Calu3 (cell line): ENCODE measurements at regions not wholly inside any gene's neighbourhood (a gene's known extent, or its start where the extent isn't known, plus 50 kb on each side); places are given as distances from the start of the nearest gene placed in this dataset.

Experiments used
- BruUV-seq: library from RNA; stranded (reverse); fragments of 400-500 nt; replicated peaks from 2 replicates; lab custom pipeline; 2021; lab: Mats Ljungman, UMichigan
- CTCF ChIA-PET: fragments of 300-600 bp; sonication (Branson Sonifier 250); formaldehyde crosslinking; loops from one replicate; lab custom pipeline; 2022; ENCODE audit warnings: antibody characterized with exemption; lab: Charles Lee
- DNase-seq: peaks from one replicate; pipeline ENCODE4 v3.0.0; 2022
- H3K27ac Mint-ChIP-seq: one replicate; pipeline ENCODE4 v1.8.0; 2022; ENCODE audit warnings: mixed read lengths; ENCODE audit not compliant: unreplicated experiment
- H3K27me3 Mint-ChIP-seq: one replicate; pipeline ENCODE4 v1.8.0; 2022; ENCODE audit warnings: mixed read lengths; ENCODE audit not compliant: unreplicated experiment
- H3K36me3 Mint-ChIP-seq: one replicate; pipeline ENCODE4 v1.8.0; 2022; ENCODE audit warnings: mild to moderate bottlenecking, moderate library complexity, mixed read lengths; ENCODE audit not compliant: insufficient read depth, unreplicated experiment
- H3K4me1 Mint-ChIP-seq: one replicate; pipeline ENCODE4 v1.8.0; 2022; ENCODE audit warnings: mild to moderate bottlenecking, low read depth, mixed read lengths; ENCODE audit not compliant: unreplicated experiment
- H3K4me3 Mint-ChIP-seq: one replicate; pipeline ENCODE4 v1.8.0; 2022; ENCODE audit warnings: mild to moderate bottlenecking, low read depth, moderate library complexity, mixed read lengths; ENCODE audit not compliant: unreplicated experiment
- H3K9me3 Mint-ChIP-seq: one replicate; pipeline ENCODE4 v1.8.0; 2022; ENCODE audit warnings: low read depth, mixed read lengths; ENCODE audit not compliant: unreplicated experiment
- intact Hi-C: fragments of 100-400 bp; cut with micrococcal nuclease; formaldehyde crosslinking; loops from one replicate; pipeline ENCODE4 v1.10.0; 2022; ENCODE audit not compliant: unreplicated experiment
- TF ChIP-seq, protein P1 (sequence below): fragments of 200-600 bp; IDR thresholded peaks from one replicate; pipeline ENCODE4 v1.8.0; 2022; ENCODE audit warnings: antibody characterized with exemption; ENCODE audit not compliant: unreplicated experiment

DNA sequence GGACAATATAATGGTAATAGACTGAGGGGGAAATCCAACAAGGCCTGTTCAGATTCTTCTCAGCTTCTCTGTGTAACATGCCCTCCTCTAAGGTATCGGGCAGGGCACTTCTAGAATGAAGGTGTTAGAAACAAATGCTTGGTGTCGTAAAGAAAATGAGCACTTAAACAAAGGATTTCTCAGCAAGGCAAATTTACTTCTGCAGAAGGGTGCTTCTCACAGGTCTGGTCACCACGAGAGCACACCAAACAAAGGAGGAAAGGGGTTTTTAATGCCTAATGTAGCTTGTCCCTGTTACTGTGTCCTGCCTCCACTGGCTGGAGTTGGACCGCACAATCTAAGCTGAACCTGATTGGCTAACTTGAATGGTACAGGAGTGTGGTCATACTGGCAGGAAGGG, 642.6 kb upstream of the CDH8 start:
- no TSS peak for BruUV-seq
- no peak for DNase-seq
- CTCF ChIA-PET, result no interaction called here
- peaks cover 17% of the 10 kb centered on the region for H3K9me3 Mint-ChIP-seq
- H3K4me1 Mint-ChIP-seq, result no peaks in the 10 kb centered on the region
- H3K27me3 Mint-ChIP-seq, result no peaks in the 10 kb centered on the region
- H3K36me3 Mint-ChIP-seq, result no peaks in the 10 kb centered on the region
- TF ChIP-seq, protein P1, sequence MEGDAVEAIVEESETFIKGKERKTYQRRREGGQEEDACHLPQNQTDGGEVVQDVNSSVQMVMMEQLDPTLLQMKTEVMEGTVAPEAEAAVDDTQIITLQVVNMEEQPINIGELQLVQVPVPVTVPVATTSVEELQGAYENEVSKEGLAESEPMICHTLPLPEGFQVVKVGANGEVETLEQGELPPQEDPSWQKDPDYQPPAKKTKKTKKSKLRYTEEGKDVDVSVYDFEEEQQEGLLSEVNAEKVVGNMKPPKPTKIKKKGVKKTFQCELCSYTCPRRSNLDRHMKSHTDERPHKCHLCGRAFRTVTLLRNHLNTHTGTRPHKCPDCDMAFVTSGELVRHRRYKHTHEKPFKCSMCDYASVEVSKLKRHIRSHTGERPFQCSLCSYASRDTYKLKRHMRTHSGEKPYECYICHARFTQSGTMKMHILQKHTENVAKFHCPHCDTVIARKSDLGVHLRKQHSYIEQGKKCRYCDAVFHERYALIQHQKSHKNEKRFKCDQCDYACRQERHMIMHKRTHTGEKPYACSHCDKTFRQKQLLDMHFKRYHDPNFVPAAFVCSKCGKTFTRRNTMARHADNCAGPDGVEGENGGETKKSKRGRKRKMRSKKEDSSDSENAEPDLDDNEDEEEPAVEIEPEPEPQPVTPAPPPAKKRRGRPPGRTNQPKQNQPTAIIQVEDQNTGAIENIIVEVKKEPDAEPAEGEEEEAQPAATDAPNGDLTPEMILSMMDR, result no peak
- H3K4me3 Mint-ChIP-seq, result no peak overlapping the region
- H3K27ac Mint-ChIP-seq, result no peak overlapping the region
- intact Hi-C loops, result no loop called here

- Mint-ChIP-seq H3K27ac (no peak overlapping the region), H3K27me3 (no peaks in the 10 kb centered on the region), H3K9me3 (peaks cover 12% of the 10 kb centered on the region), H3K36me3 (no peaks in the 10 kb centered on the region), H3K4me3 (no peak overlapping the region), H3K4me1 (no peaks in the 10 kb centered on the region)
- DNase-seq, result no peak
- BruUV-seq, result no TSS peak
- intact Hi-C loops, result no loop called here
- TF ChIP-seq, protein P1, result no peak
- CTCF ChIA-PET, result no interaction called here
These were observed 640.1 kb upstream of the CDH8 start for GRCh38 chr16:62676306-62676705.

DNA sequence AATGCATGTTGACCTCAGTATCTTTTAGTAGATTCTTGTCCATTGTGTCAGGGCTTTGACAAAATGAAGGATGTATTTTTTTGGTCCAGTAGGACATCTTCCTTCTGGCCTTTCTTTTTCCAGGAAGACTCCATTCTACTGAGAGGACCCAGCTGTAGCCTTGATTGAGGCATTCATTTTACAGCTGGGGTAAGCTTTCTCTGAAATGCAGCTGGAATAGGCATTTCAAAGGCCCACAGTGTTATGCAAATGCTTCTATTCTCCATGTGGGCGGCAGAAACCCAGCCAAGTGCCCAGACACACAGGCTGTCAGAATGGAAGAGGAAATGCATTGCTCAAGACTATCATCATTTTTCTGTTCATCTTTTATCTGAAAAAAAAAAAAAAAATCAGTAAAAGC, 629.0 kb upstream of the CDH8 start:
- Mint-ChIP-seq H3K27me3 (no peaks in the 10 kb centered on the region), H3K4me3 (no peak overlapping the region), H3K27ac (no peak overlapping the region), H3K36me3 (no peaks in the 10 kb centered on the region), H3K9me3 (peaks cover 11% of the 10 kb centered on the region), H3K4me1 (no peaks in the 10 kb centered on the region)
- intact Hi-C loops, result no loop called here
- TF ChIP-seq, protein P1, result no peak
- BruUV-seq, result no TSS peak
- DNase-seq, result no peak
- CTCF ChIA-PET, result no interaction called here

GRCh38 chr16:62664566-62664965, 628.3 kb upstream of the CDH8 start:
- intact Hi-C loops, result no loop called here
- Mint-ChIP-seq H3K27ac (no peak overlapping the region), H3K9me3 (peaks cover 11% of the 10 kb centered on the region), H3K4me1 (no peaks in the 10 kb centered on the region), H3K27me3 (no peaks in the 10 kb centered on the region), H3K4me3 (no peak overlapping the region), H3K36me3 (no peaks in the 10 kb centered on the region)
- CTCF ChIA-PET, result no interaction called here
- no peak for DNase-seq
- no TSS peak for BruUV-seq
- TF ChIP-seq, protein P1, result no peak

- no TSS peak for BruUV-seq
- DNase-seq, result no peak
- TF ChIP-seq, protein P1, result no peak
- Mint-ChIP-seq H3K4me3 (no peak overlapping the region), H3K4me1 (no peaks in the 10 kb centered on the region), H3K27me3 (no peaks in the 10 kb centered on the region), H3K9me3 (peaks cover 4% of the 10 kb centered on the region), H3K36me3 (no peaks in the 10 kb centered on the region), H3K27ac (no peak overlapping the region)
- intact Hi-C loops, result no loop called here
- CTCF ChIA-PET, result no interaction called here
These were observed 625.2 kb upstream of the CDH8 start for GRCh38 chr16:62661435-62661834.
